Erythroblast (primary cell): ENCODE measurements at regions not wholly inside any gene's neighbourhood (a gene's known extent, or its start where the extent isn't known, plus 50 kb on each side); places are given as distances from the start of the nearest gene placed in this dataset.

Experiments
- GATA1 ChIP-seq: IDR thresholded peaks from 2 replicates; pipeline ENCODE4 v1.6.1; 2011; ENCODE audit warnings: low read depth, mild to moderate bottlenecking, control low read depth, low read length, moderate library complexity
- POLR2A ChIP-seq: IDR thresholded peaks from 2 replicates; pipeline ENCODE4 v1.6.1; 2011; ENCODE audit warnings: mild to moderate bottlenecking, low read length

DNA sequence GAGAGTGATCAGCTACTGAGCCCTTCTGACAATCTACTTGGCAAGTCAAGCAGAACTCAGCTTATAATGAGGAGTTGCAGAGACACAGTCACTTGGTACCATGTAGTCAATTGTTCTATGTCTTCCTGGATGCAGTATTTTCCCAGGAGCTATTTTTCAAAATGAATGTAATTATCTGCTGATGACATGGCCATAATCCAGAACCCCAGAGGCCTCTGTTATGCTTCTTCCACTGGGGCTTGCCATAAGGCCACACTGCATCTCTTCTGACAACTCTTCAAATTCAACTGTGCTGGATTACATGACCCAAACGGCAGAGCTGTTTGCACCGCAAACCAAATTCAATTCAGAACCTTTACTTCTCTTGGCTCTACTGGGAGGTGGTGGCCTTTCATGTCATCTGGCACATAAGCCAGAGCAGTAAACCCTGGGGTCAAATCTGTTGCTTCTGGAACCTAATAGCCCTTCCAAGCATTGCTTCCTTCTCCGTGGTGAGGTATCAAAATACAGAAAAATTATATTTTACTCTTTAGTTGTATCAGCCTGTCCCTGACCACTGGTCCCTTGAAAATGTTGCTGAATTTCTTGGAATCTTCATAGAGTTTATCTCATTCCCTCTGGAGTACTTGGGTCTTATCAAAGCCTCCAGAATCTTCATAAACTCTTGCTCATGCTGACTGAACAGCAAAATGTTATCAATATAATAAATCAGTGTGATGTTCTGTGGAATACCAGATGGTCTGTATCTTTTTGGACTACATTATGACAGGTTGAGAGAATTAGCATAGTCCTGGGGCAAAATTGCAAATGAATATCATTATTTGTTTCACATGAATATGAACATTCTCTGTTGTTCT, 79.4 kb upstream of the DCN start:
- TF ChIP-seq POLR2A (no peak), GATA1 (no peak)
